Gastroesophageal sphincter (tissue), 4 donors: ENCODE measurements at regions not wholly inside any gene's neighbourhood (a gene's known extent, or its start where the extent isn't known, plus 50 kb on each side); places are given as distances from the start of the nearest gene placed in this dataset.

ENCODE experiments used
- ATAC-seq: fragments of 150-250 bp; one replicate; pipeline ENCODE4 v1.9.1; 2016; ENCODE audit warnings: mild to moderate bottlenecking, moderate library complexity
- H3K27ac ChIP-seq, 4 donors: fragments of 200-600 bp; sonication (generic) in 3 of 4; 1 replicate in 3 of 4; 2 replicates in 1 of 4; pipeline ENCODE4 v1.5.1; 2016 to 2019
- H3K27me3 ChIP-seq: fragments of 200-600 bp; sonication (generic); one replicate; pipeline ENCODE4 v1.5.1; 2019
- H3K36me3 ChIP-seq, 2 donors: fragments of 200-600 bp; sonication (generic); one replicate each; pipeline ENCODE4 v1.5.1; 2019; ENCODE audit warnings: control low read depth in 1 of 2
- H3K4me1 ChIP-seq, 3 donors: fragments of 200-600 bp; sonication (generic); 1 replicate in 2 of 3; 2 replicates in 1 of 3; pipeline ENCODE4 v1.5.1; 2016 to 2019; ENCODE audit warnings: control low read depth in 2 of 3
- H3K4me3 ChIP-seq, 2 donors: fragments of 200-600 bp; sonication (generic); one replicate each; pipeline ENCODE4 v1.5.1; 2019; ENCODE audit warnings: mild to moderate bottlenecking in 1 of 2, moderate library complexity in 1 of 2
- H3K9me3 ChIP-seq, 3 donors: fragments of 200-600 bp; sonication (generic); one replicate each; pipeline ENCODE4 v1.5.1; 2017 to 2019; ENCODE audit warnings: control low read depth in 2 of 3
- EP300 ChIP-seq: sonication (generic); formaldehyde crosslinking; IDR thresholded peaks from one replicate; pipeline ENCODE4 v1.6.1; 2017; ENCODE audit warnings: antibody characterized with exemption, mild to moderate bottlenecking
- POLR2A ChIP-seq, 2 donors: fragments of 450-650 bp; IDR thresholded peaks; one replicate each; pipeline ENCODE4 v1.6.1; 2017; ENCODE audit warnings: antibody characterized with exemption in 2 of 2, mild to moderate bottlenecking in 2 of 2, moderate library complexity in 1 of 2
- POLR2AphosphoS5 ChIP-seq: sonication (generic); formaldehyde crosslinking; IDR thresholded peaks from one replicate; pipeline ENCODE4 v1.6.1; 2017; ENCODE audit warnings: antibody characterized with exemption
- WGBS, 2 donors: methylation state at CpG; one replicate each; pipeline ENCODE4 v1.1.5; 2018; ENCODE audit warnings: low coverage in 1 of 2; 5-methylcytosine and 5-hydroxymethylcytosine counted together
- TF ChIP-seq, protein P1 (sequence below), 4 experiments: fragments of 200-600 bp in 2 of 4; fragments of 450-650 bp in 2 of 4; sonication (generic) in 1 of 4; IDR thresholded peaks; one replicate each; pipeline ENCODE4 v1.5.1; 2017 to 2019; ENCODE audit warnings: antibody characterized with exemption in 4 of 4, mild to moderate bottlenecking in 2 of 4, moderate library complexity in 2 of 4

DNA sequence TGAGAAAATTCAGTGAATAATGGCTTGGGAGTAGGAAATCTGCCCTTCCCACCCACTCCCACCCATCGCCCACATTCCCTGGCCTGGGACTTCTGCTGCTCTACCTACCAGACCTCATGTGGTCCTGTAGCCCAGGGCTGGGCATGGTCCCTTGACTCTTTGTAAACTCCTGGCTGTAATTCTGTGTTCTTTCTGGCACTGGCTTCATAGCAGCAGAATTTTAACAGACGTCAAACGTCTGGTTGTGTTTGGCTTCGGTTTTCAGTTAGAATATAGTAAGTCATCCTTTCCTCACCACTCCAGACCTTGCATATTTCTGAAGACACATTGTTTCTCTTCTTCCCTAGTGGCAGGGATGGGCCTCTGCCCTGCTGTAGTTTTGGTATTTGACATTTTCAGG, 210.6 kb downstream of the CSNK2A3 start:
- H3K9me3 ChIP-seq: no peaks in the 10 kb centered on the region
- H3K27me3 ChIP-seq: no peaks in the 10 kb centered on the region
- H3K36me3 ChIP-seq: no peaks in the 10 kb centered on the region
- peak overlapping the region; percentile 39 to 79 (median 76) for H3K27ac ChIP-seq
- H3K4me1 ChIP-seq: peaks cover 11 to 42% (median 18%) of the 10 kb centered on the region in 3 donors
- TF ChIP-seq, protein P1, sequence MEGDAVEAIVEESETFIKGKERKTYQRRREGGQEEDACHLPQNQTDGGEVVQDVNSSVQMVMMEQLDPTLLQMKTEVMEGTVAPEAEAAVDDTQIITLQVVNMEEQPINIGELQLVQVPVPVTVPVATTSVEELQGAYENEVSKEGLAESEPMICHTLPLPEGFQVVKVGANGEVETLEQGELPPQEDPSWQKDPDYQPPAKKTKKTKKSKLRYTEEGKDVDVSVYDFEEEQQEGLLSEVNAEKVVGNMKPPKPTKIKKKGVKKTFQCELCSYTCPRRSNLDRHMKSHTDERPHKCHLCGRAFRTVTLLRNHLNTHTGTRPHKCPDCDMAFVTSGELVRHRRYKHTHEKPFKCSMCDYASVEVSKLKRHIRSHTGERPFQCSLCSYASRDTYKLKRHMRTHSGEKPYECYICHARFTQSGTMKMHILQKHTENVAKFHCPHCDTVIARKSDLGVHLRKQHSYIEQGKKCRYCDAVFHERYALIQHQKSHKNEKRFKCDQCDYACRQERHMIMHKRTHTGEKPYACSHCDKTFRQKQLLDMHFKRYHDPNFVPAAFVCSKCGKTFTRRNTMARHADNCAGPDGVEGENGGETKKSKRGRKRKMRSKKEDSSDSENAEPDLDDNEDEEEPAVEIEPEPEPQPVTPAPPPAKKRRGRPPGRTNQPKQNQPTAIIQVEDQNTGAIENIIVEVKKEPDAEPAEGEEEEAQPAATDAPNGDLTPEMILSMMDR (IDR thresholded peaks at IDR 0.05): peak in 1 of 4 experiments; percentile 7
- TF ChIP-seq EP300 (no peak), POLR2A (IDR thresholded peaks at IDR 0.05) (no peak), POLR2AphosphoS5 (no peak)
- no peak overlapping the region for H3K4me3 ChIP-seq
- peak; percentile 44 for ATAC-seq
- WGBS, 2 donors: 31 to 51% methylated on average over 4 of the region's 4 CpGs

- ATAC-seq: no peak
- Histone ChIP-seq H3K27me3 (no peaks in the 10 kb centered on the region), H3K4me3 (no peak overlapping the region), H3K36me3 (no peaks in the 10 kb centered on the region), H3K9me3 (no peaks in the 10 kb centered on the region), H3K4me1 (peaks cover 11 to 31% (median 17%) of the 10 kb centered on the region in 3 donors), H3K27ac (peak overlapping the region; percentile 59 to 79 (median 76))
- no peak for TF ChIP-seq POLR2A (IDR thresholded peaks at IDR 0.05)
- TF ChIP-seq, protein P1 (IDR thresholded peaks at IDR 0.05): no peak
- TF ChIP-seq POLR2AphosphoS5: no peak
- TF ChIP-seq EP300: no peak
- WGBS, 2 donors: 25 to 73% methylated on average over 1 of the region's 1 CpG
These were observed 212.0 kb downstream of the CSNK2A3 start for GRCh38 chr11:11141065-11141464.

DNA sequence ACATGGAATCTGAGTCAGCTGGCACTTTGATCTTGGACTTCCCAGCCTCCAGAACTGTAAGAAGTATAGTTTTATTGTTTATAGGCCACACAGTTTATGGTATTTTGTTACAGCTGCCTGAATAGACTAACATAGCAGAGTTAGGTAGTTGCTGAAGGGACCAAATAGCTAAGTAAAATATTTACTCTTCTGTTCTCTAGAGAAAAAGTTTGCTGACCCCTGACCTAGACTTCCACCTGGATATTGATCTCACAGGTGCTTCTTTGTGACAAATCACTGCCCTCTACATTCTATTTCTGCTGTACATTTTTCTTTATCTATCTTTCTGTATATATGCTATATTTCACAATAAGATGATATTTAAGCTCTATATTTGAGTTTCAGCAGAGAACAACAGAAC, 212.5 kb downstream of the CSNK2A3 start:
- ATAC-seq: no peak
- peaks cover 11 to 31% (median 17%) of the 10 kb centered on the region in 3 donors for H3K4me1 ChIP-seq
- no peak overlapping the region for H3K4me3 ChIP-seq
- no peaks in the 10 kb centered on the region for H3K27me3 ChIP-seq
- TF ChIP-seq, protein P1 (IDR thresholded peaks at IDR 0.05): no peak
- TF ChIP-seq POLR2A (IDR thresholded peaks at IDR 0.05): no peak
- TF ChIP-seq POLR2AphosphoS5: no peak
- no peak for TF ChIP-seq EP300
- no peaks in the 10 kb centered on the region for H3K9me3 ChIP-seq
- peak overlapping the region; percentile 59 to 79 (median 76) for H3K27ac ChIP-seq
- H3K36me3 ChIP-seq: no peaks in the 10 kb centered on the region

GRCh38 chr11:11137339-11137738, 215.7 kb downstream of the CSNK2A3 start:
- TF ChIP-seq POLR2A (IDR thresholded peaks at IDR 0.05) (no peak), POLR2AphosphoS5 (no peak), EP300 (no peak)
- TF ChIP-seq, protein P1 (IDR thresholded peaks at IDR 0.05): no peak
- Histone ChIP-seq H3K9me3 (no peaks in the 10 kb centered on the region), H3K4me1 (peaks cover 11 to 21% (median 14%) of the 10 kb centered on the region in 3 donors), H3K27me3 (no peaks in the 10 kb centered on the region), H3K4me3 (no peak overlapping the region), H3K36me3 (no peaks in the 10 kb centered on the region), H3K27ac (no peak overlapping the region)
- WGBS, 2 donors: 80% methylated on average over 1 of the region's 1 CpG
- ATAC-seq: no peak

DNA sequence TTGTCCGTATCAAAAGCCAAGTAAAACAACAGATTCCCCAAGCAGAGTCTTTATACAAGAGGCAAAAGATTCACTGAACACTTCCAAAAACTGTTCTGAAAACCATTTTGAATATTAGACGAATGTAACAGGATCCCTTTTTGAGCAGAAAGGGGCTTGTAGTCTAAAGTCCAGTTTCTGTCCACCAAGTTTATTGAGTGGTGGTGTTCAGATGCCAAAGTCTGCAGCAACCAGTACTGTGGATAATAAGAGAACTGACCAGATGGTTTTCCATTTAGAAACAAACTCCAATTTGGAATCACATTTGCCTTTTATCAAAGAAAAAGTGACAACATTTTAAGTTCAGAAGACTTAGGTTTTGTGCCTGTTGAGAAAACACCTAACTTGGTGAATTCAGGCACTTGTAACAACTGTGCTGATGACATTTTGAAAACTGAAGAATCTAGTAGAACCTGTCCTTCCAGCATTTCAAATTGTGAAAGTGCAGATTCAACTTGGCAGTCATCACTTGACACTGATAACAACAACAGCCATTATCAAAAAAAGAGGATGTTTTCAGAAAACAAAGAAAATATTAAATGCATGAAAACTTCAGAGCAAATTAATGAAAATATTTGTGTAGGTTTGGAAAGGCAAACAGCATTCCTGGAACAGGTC, 217.1 kb downstream of the CSNK2A3 start:
- Histone ChIP-seq H3K27ac (no peak overlapping the region), H3K36me3 (no peaks in the 10 kb centered on the region), H3K27me3 (no peaks in the 10 kb centered on the region), H3K9me3 (no peaks in the 10 kb centered on the region), H3K4me3 (no peak overlapping the region), H3K4me1 (peaks cover 4 to 7% (median 7%) of the 10 kb centered on the region in 3 donors)
- TF ChIP-seq EP300 (no peak), POLR2AphosphoS5 (no peak), POLR2A (IDR thresholded peaks at IDR 0.05) (no peak)
- TF ChIP-seq, protein P1 (IDR thresholded peaks at IDR 0.05): no peak
- ATAC-seq: no peak
- 65 to 69% methylated on average over 2 of the region's 2 CpGs for WGBS, 2 donors
